TTC549 (cell line): ENCODE measurements at regions not wholly inside any gene's neighbourhood (a gene's known extent, or its start where the extent isn't known, plus 50 kb on each side); places are given as distances from the start of the nearest gene placed in this dataset.

Experiments
- FAIRE-seq: peaks from 2 replicates; lab custom pipeline; 2012; peaks lifted over from hg19 to GRCh38; lab: Jason Lieb, UNC

DNA sequence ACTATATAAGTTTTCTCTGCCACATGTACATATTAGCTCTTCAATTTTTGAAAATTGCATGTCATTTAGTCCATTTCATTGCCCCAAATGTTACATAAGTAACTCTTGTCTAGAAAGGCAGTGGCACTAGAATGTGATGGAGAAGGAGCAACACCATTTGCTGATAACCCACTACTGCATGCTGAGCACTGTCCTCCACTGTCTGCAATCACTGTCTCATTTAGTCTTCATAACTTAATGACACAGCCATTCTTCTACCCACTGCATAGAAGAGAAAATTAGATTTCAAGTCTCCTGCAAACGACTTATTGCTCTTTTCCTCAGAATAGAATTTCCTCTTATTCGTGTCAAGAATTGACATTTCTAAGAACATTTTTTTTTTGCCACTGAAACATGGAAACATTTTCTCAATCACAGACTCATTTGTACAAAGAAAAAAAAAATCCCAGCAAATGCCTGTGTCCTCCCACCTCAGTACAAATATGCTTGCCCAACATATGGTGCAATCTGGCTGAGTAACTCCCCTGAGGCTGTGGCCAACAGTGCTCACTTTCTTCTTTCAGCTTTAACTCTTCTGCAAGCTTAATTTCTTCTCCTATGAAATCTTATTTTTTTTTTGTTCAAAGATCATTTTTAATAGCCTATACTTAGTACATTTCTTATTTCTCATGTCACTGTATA lies 768.6 kb upstream of the HS6ST1 start:
- no peak for FAIRE-seq

DNA sequence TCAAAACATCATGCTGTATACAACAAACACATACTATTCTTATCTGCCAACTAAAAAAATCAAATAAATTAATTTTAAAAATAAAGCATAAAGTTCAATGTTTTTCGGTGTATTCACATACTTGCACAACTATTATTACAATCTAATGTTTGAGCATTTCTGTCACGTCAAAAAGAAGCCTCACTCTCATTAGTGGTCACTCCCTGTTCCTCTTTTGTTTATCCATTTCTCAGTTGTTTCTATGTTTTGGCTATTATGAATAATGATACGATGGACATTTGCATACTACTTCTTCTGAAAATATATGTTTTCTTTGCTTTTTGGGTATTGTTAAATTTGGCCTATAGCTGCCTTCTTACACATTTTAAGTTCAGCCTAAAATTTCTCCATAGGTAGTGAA lies 773.0 kb upstream of the HS6ST1 start:
- no peak for FAIRE-seq

DNA sequence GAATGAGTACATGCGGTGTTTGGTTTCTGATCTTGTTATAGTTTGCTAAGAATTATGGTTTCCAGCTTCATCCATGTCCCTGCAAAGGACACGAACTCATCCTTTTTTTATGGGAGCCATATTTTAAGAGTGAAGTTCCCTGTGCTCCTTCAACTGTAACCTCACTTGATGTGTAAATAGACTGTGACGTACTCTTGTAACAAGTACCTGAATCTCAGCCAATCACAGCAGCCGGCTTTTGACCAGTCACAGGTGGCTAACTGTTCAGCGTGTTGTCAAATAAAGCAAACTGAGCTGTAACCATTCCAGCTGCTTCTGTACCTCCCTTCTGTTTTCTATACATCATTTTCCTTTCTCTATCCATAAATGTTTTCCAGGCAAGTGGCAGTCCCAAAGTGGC lies 774.3 kb upstream of the HS6ST1 start:
- FAIRE-seq, result no peak

DNA sequence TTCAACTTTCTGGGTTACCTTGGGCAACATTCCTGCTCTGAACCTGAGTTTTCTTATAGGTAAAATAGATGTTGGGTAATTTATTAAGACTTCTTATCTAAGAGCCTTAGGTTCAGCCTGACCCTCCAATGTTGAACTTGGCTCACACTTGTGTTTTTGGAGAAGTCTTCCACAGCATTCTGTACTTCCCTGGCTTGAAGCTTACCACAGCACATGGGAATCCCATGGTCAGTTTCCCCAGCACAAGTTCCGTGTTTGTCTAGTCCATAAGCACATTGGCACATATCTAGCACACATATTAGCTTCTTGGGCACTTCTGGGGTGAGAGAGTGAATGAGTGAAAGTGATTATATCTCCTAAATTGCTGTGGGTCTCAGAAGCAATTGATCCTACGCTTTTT lies 782.5 kb upstream of the HS6ST1 start:
- no peak for FAIRE-seq

DNA sequence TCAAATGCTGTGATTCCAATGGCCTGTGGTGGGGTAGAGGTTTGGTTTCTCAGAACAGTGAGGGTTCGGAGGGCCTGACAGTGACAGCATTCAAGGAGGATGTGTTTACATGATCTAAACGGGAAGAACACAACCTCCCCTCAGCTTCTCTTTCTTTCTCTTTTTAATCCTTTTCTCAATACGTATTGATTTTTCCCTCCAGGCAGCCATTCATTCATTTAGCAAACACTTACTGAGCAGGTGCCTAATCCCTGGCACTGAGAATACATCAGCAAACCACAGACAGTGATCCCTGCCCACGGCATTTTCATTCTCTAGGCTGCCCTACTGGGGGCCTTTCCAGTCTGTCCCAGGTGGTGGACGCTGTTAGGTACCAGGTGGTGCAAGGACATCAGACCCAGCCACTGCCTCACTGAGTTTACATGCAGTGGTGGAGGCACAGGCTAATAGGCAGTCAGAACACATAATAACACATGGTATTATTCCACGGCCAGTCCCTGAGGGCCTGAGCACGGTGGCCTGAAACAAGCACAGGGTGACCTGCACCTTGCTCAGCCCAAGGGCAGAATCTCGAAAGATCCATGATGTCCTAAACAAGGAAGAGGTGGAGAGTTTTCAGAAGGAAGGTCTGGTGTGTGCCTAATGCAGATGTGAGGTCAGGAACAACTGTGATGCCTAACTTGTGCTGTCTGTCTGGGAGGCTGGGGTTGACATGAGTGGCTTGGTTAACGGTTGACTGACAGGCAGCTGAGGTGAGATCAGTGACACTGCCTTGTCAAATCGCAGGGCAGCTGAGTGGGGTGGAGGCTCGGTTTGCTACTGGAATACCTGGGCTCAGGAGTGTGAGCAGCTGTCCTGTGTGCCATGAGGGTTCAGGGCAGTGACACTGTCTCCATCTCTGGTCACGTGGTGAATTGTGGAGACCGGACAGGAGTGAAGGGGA lies 785.5 kb upstream of the HS6ST1 start:
- no peak for FAIRE-seq

DNA sequence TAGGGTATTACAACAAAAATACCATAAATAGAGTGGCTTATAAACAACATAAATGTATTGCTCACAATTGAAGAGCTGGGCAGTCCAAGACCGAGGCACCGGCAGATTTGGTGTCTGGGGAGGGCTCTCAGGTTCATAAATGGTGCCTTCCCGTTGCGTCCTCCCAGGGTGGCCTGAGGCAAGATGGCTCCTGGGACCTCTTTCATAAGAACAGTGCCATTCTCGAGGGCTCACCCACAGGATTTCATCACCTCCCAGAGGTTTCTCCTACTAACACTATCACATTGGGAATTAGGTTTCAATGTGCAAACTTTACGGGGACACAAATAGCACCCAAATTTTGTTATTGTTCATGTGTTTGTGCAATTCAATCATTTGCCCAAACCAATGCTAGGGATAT lies 793.5 kb upstream of the HS6ST1 start:
- FAIRE-seq, result no peak

DNA sequence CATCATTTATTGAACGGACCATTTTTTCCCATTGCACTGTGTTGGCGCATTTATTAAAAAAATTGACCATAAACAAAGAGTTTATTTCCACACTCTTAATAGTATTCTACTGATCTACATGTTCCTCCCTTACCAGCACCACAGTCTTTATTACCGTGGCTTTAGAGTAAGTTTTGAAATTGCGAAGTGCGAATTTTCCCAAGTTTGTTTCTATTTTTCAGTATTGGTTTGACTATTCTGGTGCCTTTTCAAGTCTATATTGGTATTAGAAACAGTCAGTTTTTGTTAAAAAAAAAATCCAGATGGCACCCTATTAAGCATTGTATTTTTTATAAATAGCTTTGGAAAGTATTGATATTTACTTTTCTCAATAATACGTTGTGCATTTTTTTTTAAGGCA lies 795.1 kb upstream of the HS6ST1 start:
- FAIRE-seq, result no peak

DNA sequence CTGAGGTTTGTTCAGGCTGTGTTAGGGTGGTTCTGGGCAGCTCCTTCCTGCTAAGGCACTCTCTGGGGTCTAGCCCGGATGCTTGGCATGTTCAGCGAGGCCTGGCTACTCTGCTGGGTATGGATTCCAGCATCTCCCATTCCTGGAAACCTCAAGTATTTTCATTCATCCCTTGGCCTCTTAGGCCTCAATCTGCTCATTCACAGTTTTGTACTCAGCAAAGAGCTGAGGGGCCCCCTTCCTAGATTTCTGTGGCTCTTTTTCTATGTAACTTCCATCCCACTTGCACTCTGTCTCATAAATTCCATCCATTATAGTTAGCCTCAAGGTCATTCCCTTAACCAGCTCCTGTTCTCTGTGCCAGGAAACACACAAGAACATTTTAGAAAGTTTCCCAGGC lies 798.8 kb upstream of the HS6ST1 start:
- no peak for FAIRE-seq

DNA sequence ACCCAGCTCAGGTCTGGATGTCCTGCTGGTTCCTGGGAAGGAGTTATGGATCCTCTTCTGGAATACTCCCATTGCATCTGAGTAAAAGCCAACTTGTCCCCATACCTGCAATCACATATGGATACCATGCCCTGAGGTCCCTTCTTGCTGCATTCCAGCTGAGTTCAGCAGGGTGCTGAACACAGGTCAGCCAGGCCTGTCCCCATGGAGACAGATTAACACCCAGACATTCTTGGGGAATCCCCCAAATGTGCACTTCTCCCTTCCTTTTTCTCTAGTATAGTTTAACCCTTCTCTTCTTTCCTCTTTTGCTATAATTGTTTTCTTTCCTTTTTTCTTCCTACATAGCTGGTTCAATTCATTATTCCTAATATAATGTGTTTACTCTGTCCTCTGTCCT lies 799.6 kb upstream of the HS6ST1 start:
- FAIRE-seq, result no peak

DNA sequence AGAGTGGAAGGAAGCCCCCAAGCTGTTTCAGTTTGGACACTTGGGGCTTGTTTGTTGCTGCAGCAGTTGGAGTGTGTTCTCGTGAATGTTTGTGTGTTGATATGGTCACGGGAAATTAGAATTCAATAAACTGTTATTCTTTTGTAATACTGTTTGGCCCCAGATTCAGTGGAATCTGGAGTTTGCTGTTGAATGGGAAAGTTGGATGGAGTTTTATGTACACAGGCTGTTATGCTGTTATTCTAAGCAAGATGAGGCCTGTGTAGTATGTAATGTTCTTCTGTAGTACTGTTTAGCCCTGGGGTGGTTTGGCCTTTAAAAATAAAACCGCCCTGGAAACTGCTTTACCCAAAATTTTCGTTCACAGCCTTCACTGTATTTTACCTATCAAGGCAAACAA lies 810.4 kb upstream of the HS6ST1 start:
- FAIRE-seq, result no peak

DNA sequence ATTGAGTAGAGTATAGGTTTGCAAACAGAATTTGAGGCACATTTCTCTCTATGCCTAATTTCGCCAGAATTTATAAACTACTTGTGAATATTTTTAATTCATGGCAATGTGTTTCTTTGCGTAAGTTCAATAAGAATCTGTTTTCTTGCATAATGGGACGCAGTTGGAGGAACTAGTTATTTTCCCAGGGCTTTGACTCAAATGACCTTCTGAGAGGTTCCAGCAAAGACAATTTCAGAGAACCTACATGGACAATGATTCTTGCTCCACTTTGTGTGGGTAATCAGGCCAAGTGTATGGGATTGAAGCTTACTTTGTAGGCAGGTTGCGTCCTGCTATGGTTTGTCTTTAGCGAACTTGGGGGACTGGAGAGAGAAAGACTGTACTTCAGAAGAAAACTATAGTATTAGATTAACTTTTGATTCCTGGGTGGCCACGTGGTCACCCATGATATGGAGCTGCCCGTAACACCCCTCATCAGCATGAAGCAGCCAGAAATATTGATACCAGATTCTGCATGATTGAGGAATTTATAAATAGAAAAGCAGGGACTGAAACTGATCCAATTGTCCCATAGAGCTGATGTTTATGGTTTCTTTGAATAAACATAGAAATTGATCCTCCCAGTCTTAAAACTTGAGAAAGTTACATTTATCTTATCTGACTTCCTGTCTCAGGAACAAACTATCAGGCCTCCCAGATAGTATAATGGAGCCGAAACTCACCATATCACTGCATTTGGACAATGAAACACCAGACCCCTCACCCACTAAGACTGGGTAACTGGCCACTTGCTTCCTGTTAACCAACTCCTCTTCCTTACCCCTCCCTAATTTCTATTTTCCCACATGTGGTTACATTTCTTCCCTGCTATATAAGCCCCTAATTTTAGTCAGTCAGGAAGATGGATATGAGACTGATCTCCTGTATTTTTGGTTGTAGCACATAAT lies 815.3 kb upstream of the HS6ST1 start:
- FAIRE-seq, result no peak

DNA sequence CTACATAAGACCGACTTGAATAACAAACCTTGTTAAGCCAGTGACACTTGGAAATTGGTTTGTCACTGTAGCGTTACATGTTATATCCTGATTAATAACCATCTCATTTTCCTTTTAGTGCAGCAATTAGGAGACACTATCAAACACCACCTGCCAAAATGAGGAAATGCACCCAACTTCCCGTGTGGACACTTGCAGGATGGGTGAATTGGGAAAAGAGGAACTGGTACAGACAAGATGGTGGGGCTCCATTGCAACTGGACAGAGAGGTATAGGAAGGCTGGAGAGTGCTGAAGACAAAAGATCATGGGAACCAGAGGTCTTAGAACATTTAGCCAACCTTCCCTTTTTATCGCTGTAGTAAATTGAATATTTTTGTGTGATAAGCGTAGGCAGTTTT lies 816.3 kb upstream of the HS6ST1 start:
- no peak for FAIRE-seq

DNA sequence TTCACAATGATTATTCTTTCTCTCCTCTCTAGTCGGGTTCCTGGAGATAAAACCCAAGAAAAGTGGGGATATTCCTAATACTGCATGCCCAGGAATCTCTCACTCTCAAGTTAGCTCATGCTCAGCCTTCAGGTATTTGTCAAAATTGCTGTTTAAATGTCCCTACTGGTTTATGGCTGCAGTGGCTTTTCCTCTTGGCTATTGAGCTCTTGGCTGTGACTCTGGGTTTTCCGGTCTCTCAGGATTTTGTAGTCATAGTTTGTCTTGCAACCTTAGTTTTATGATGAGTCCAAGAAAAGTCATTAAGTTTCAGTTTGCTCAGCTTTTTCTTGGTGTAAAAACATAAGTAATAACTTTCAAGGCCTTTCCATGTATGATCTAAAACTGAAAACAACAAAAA lies 820.7 kb upstream of the HS6ST1 start:
- FAIRE-seq, result no peak

DNA sequence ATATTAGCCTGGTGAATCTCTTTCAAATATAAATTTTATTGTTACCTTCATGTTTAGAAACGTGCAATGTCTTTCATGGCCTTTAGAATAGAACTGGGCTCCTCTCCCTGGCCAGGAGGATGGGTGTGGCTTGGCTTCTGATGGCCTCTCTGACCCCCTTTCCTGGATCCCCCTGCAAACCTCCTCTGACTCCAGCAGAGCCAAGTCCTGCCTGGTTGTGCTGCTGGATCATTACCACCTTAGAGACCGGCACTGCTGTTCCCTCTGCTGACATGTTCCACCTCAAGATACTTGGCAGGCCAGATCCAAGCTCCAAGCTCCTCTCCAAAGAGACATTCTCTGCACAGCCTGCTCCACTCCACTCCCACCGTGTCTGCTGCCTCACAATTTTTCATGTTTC lies 823.8 kb upstream of the HS6ST1 start:
- no peak for FAIRE-seq

DNA sequence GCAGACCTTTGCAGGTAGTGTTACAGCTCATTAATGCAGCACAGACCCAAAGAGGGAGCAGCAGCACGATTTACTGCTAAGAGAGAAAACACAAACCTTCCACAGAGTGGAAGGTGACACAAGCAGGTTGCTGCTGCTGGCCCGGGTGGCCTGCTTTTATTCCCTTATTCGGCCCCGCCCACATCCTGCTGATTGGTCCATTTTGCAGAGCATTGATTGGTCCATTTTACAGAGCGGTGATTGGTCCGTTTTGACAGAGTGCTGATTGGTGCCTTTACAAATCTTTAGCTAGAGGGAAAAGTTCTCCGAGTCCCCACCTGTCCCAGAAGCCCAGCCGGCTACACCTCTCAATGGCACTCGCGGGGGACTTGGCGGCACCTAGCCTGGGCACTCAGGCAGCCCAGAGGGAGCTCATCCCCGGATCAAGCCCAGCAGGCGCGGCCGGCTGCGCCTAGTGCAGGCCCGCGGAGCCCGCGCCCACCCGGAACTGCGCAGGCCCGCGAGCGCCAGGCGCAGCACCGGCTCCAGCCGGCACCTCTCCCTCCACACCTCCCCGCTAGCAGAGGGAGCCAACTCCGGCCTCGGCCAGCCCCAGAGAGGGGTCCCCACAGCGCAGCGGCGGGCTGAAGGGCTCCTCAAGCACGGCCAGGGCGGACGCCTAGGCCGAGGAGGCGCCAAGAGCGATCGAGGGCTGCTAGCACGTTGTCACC lies 825.6 kb upstream of the HS6ST1 start:
- FAIRE-seq, result no peak

DNA sequence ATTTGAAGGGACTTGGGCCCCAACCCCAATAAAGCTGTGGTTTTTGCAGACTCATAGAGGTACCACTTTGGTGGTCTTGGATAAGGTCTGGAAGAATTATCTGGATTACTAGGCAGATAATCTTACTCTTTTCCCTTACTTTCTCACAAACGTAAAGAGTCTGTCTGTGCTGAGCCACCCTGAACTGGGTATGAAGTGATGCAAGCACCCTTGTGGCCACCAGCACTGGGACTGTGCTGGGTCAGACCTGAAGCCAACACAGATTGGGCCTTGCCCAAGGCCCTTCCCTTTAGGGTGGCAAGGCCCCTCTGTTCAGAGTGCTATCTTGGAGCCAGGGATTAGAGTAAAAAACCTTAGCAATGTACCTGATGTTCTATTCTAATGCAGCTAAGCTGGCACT lies 827.0 kb upstream of the RAB6C start:
- FAIRE-seq, result no peak

DNA sequence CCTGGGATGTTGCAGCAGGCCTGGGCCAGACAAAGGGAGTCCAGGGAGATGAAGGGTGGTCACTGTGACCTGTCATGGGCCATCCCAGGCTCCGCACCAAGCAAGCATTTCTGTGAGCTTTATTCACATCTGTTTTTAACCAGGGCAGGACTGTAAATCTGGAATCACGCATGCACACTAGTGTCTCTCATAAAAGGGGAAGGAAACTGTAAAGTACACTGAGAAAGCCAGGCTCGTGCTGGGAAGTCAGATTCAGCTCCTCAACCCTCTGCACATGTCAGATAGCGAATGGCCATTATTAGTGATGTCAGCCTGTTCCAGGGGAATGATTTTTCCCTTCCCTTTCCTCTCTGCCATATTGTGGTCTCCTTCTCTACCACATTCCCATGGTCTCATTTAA lies 818.6 kb upstream of the RAB6C start:
- no peak for FAIRE-seq

DNA sequence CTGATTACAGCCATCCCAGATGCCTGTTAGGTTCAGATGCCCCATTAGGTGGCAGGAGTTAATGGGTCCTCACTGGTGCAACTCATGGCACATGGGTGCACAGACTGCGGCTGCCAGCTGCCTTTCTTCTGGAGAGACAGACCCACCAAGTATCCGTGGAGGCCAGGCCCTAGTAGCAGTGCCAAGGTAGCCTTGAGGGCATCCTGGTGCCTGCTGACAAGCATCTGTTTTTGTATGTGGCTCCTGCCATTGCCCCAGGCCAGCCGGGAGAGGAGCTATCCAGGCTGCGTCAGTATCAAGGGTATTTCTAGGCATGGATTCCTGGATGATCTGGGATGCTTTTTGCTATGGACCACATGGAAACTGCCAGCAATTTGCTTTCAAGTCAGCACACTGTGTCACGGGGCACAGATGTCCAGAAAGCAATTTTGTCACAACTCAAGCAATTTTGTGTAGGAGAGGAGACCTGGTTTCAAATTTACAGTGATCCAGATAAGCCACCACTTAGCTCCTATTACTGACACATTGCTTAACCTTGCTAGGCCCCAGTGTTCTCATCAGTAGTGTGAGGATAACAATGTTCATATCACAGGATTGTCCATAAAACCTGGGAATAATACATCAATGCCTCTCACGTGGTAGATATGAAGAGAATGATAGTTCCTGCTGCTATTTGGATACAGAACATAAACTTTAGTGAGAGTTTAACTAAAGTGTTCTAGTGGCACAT lies 815.1 kb upstream of the RAB6C start:
- no peak for FAIRE-seq

DNA sequence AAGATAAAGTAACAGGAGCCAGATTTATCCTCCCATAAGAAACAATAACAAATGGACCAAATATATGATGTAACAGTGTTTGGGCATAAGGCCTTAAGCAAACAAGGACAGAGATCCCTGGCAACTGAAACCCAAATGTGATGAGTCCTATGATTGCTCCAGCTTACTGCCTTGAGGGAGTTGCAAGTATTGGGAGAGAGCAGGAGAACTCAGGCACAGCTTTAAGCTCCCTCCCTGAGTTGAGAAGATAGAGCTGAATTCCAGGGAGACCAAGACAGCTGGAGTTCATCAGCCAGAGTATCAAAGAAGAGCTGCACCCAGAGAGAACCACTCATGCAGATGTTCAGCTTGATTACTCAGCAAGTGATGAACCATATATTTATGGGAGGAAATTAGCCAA lies 814.5 kb upstream of the RAB6C start:
- FAIRE-seq, result no peak

DNA sequence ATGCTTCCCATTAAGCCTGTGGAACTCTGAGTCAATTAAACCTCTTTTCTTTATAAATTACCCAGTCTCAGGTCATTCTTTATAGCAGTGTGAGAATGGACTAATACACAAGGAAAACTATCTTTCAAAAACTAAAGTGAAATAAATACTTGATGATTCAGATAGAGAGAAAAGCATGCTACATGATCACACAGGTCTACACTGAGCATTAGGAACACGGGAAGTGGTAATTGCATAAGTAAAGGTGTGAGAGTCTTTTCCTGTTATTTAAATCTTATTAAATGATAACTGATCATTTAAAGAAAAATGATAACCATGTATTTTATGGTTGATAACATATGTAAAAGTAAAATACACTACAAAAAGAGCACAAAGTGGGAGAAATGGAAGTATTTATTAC lies 812.0 kb upstream of the RAB6C start:
- FAIRE-seq, result no peak

DNA sequence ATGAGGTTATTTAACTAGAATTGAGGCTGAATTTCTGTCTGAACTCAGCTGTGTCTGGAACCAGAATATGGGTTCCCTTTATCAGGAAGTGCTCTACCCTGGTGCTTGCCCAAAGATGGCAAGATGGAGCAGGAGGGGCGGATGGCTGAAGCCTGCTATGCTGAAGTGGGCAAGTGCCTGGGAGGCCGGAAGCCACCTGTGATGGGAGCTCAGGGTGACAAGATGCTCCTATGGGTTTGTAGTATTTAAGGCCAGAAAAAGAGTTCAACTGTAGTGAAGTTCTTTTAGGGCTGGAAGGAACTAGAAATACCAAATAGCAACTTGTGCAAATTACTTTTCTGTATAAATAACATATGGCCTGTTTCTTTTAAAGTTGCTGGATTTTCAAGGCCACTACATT lies 808.9 kb upstream of the RAB6C start:
- no peak for FAIRE-seq
